ENCODE measurements at regions not wholly inside any gene's neighbourhood (a gene's known extent, or its start where the extent isn't known, plus 50 kb on each side); places are given as distances from the start of the nearest gene placed in this dataset.

GRCh38 chr7:47720141-47720906 is 138.4 kb upstream of the TNS3 start:
- H3K36me3 ChIP-seq: no peaks in the 10 kb centered on the region
- intact Hi-C loops (cut with DNase I): no loop called here
- H3K4me3 ChIP-seq: no peak overlapping the region
- DNase-seq: peak; percentile 54 to 81 (median 74)
- peak overlapping the region in 1 of 12 donors; percentile 22 for H3K27ac ChIP-seq
- no peak for TF ChIP-seq POLR2A (IDR thresholded peaks at IDR 0.05)
- TF ChIP-seq CTCF (IDR thresholded peaks at IDR 0.05): no peak
- no peaks in the 10 kb centered on the region for H3K27me3 ChIP-seq
- H3K4me1 ChIP-seq: peaks cover 0 to 16% (median 13%) of the 10 kb centered on the region in 12 donors
- no peaks in the 10 kb centered on the region for H3K9me3 ChIP-seq
- WGBS, 4 donors: 35 to 40% (median 36%) methylated on average over 12 of the region's 12 CpGs
- peak in 3 of 4 donors; percentile 58 to 95 (median 78) for ATAC-seq

- H3K27ac ChIP-seq: no peak overlapping the region
- intact Hi-C loops (cut with DNase I): no loop called here
- no peak for ATAC-seq
- peaks cover 0 to 16% (median 13%) of the 10 kb centered on the region in 12 donors for H3K4me1 ChIP-seq
- no peaks in the 10 kb centered on the region for H3K9me3 ChIP-seq
- H3K36me3 ChIP-seq: no peaks in the 10 kb centered on the region
- 73 to 85% (median 78%) methylated on average over 7 of the region's 7 CpGs for WGBS, 4 donors
- DNase-seq: no peak
- H3K27me3 ChIP-seq: no peaks in the 10 kb centered on the region
- TF ChIP-seq POLR2A (IDR thresholded peaks at IDR 0.05) (no peak), CTCF (IDR thresholded peaks at IDR 0.05) (no peak)
- H3K4me3 ChIP-seq: no peak overlapping the region
Observed at GRCh38 chr7:47719675-47720074, 137.8 kb upstream of the TNS3 start.

GRCh38 chr7:47715631-47716068 is 133.7 kb upstream of the TNS3 start:
- Histone ChIP-seq H3K9me3 (no peaks in the 10 kb centered on the region), H3K27ac (no peak overlapping the region), H3K4me1 (peaks cover 0 to 13% (median 10%) of the 10 kb centered on the region in 12 donors), H3K27me3 (no peaks in the 10 kb centered on the region), H3K36me3 (no peaks in the 10 kb centered on the region), H3K4me3 (no peak overlapping the region)
- 97 to 100% (median 99%) methylated on average over 5 of the region's 5 CpGs for WGBS, 4 donors
- TF ChIP-seq CTCF (IDR thresholded peaks at IDR 0.05) (no peak), POLR2A (IDR thresholded peaks at IDR 0.05) (no peak)
- DNase-seq (peak in 1 of 5 donors; percentile 9), ATAC-seq (no peak)
- intact Hi-C loops (cut with DNase I): no loop called here

GRCh38 chr7:47714669-47715607 is 133.0 kb upstream of the TNS3 start:
- Histone ChIP-seq H3K27me3 (no peaks in the 10 kb centered on the region), H3K4me3 (no peak overlapping the region), H3K27ac (no peak overlapping the region), H3K36me3 (no peaks in the 10 kb centered on the region), H3K9me3 (no peaks in the 10 kb centered on the region), H3K4me1 (peaks cover 0 to 9% (median 4%) of the 10 kb centered on the region in 12 donors)
- DNase-seq (no peak), ATAC-seq (no peak)
- intact Hi-C loops (cut with DNase I): no loop called here
- TF ChIP-seq POLR2A (IDR thresholded peaks at IDR 0.05) (no peak), CTCF (IDR thresholded peaks at IDR 0.05) (no peak)
- WGBS, 4 donors: 78 to 83% (median 80%) methylated on average over 6 of the region's 6 CpGs
